Type B pancreatic cell (in vitro differentiated cells): ENCODE measurements at regions not wholly inside any gene's neighbourhood (a gene's known extent, or its start where the extent isn't known, plus 50 kb on each side); places are given as distances from the start of the nearest gene placed in this dataset.

Source experiments
- DNase-seq: peaks from one replicate; pipeline ENCODE4 v3.0.0; 2021; ENCODE audit warnings: mixed read lengths; ENCODE audit not compliant: unreplicated experiment; ENCODE audit errors: extremely low spot score
- H3K27ac Mint-ChIP-seq: 2 replicates; pipeline ENCODE4 v1.8.0; 2021; ENCODE audit warnings: mild to moderate bottlenecking, mixed read lengths
- H3K27me3 Mint-ChIP-seq: 2 replicates; pipeline ENCODE4 v1.8.0; 2021; ENCODE audit warnings: mixed read lengths
- H3K36me3 Mint-ChIP-seq: 2 replicates; pipeline ENCODE4 v1.8.0; 2021; ENCODE audit warnings: mixed read lengths
- H3K4me1 Mint-ChIP-seq: one replicate; pipeline ENCODE4 v1.8.0; 2021; ENCODE audit warnings: mixed read lengths; ENCODE audit not compliant: unreplicated experiment
- H3K4me3 Mint-ChIP-seq: 2 replicates; pipeline ENCODE4 v1.8.0; 2021; ENCODE audit warnings: mild to moderate bottlenecking, mixed read lengths
- H3K9me3 Mint-ChIP-seq: 2 replicates; pipeline ENCODE4 v1.8.0; 2021; ENCODE audit warnings: mixed read lengths
- CTCF ChIP-seq: fragments of 200-600 bp; sonication (generic); conservative IDR thresholded peaks from 2 replicates; pipeline ENCODE4 v1.5.0; 2021; ENCODE audit warnings: antibody characterized with exemption, mild to moderate bottlenecking

GRCh38 chr2:138182250-138182936, 218.1 kb downstream of the HNMT start:
- no peak for TF ChIP-seq CTCF
- DNase-seq, result no peak
- peaks cover 4% of the 10 kb centered on the region for H3K4me1 Mint-ChIP-seq

GRCh38 chr2:138182937-138183312, 218.7 kb downstream of the HNMT start:
- Mint-ChIP-seq H3K9me3 (peaks cover 6% of the 10 kb centered on the region), H3K4me3 (no peak overlapping the region), H3K36me3 (no peaks in the 10 kb centered on the region), H3K27ac (no peak overlapping the region), H3K4me1 (peaks cover 4% of the 10 kb centered on the region), H3K27me3 (peaks cover 6% of the 10 kb centered on the region)
- no peak for DNase-seq
- no peak for TF ChIP-seq CTCF

More at GRCh38 chr2:138182250-138182936, 218.1 kb downstream of the HNMT start:
- H3K27me3 Mint-ChIP-seq, result peaks cover 4% of the 10 kb centered on the region
- no peaks in the 10 kb centered on the region for H3K36me3 Mint-ChIP-seq
- H3K27ac Mint-ChIP-seq, result no peak overlapping the region
- H3K9me3 Mint-ChIP-seq, result peaks cover 3% of the 10 kb centered on the region
- H3K4me3 Mint-ChIP-seq, result no peak overlapping the region

GRCh38 chr2:138183705-138184104, 219.4 kb downstream of the HNMT start:
- Mint-ChIP-seq H3K4me1 (peaks cover 4% of the 10 kb centered on the region), H3K36me3 (no peaks in the 10 kb centered on the region), H3K27ac (no peak overlapping the region), H3K9me3 (peaks cover 6% of the 10 kb centered on the region), H3K4me3 (no peak overlapping the region), H3K27me3 (peaks cover 6% of the 10 kb centered on the region)
- no peak for DNase-seq
- TF ChIP-seq CTCF, result no peak

- DNase-seq, result no peak
- no peak for TF ChIP-seq CTCF
- Mint-ChIP-seq H3K27me3 (peaks cover 6% of the 10 kb centered on the region), H3K9me3 (peaks cover 6% of the 10 kb centered on the region), H3K4me1 (peaks cover 4% of the 10 kb centered on the region), H3K4me3 (no peak overlapping the region), H3K27ac (no peak overlapping the region), H3K36me3 (no peaks in the 10 kb centered on the region)
Measured at GRCh38 chr2:138184428-138184827, 220.2 kb downstream of the HNMT start.

- TF ChIP-seq CTCF, result no peak
- DNase-seq, result no peak
- Mint-ChIP-seq H3K27me3 (peaks cover 6% of the 10 kb centered on the region), H3K4me3 (no peak overlapping the region), H3K4me1 (peaks cover 4% of the 10 kb centered on the region), H3K9me3 (peaks cover 6% of the 10 kb centered on the region), H3K27ac (no peak overlapping the region), H3K36me3 (no peaks in the 10 kb centered on the region)
Measured at GRCh38 chr2:138185827-138186226, 221.6 kb downstream of the HNMT start.
